Adrenal gland (tissue), 5 donors: ENCODE measurements at regions not wholly inside any gene's neighbourhood (a gene's known extent, or its start where the extent isn't known, plus 50 kb on each side); places are given as distances from the start of the nearest gene placed in this dataset.
A peak's percentile ranks its signal among the peaks of the same experiment; 100 is the strongest.

Experiments used
- POLR2A ChIP-seq, 2 donors: fragments of 450-650 bp; IDR thresholded peaks; one replicate each; pipeline ENCODE4 v1.6.1; 2017; ENCODE audit warnings: antibody characterized with exemption in 2 of 2, mild to moderate bottlenecking in 2 of 2, moderate library complexity in 1 of 2
- TF ChIP-seq, protein P1 (sequence below), 6 experiments: fragments of 450-650 bp in 4 of 6; fragments of 200-600 bp in 2 of 6; sonication (generic) in 1 of 6; IDR thresholded peaks; 1 replicate in 5 of 6; 2 replicates in 1 of 6; pipeline versions ENCODE4 v1.5.1 to v1.8.0; 2016 to 2021; ENCODE audit warnings: antibody characterized with exemption in 6 of 6, mild to moderate bottlenecking in 2 of 6, moderate library complexity in 1 of 6
- donor health status: DM: no; HTN: no; CAD: no.

DNA sequence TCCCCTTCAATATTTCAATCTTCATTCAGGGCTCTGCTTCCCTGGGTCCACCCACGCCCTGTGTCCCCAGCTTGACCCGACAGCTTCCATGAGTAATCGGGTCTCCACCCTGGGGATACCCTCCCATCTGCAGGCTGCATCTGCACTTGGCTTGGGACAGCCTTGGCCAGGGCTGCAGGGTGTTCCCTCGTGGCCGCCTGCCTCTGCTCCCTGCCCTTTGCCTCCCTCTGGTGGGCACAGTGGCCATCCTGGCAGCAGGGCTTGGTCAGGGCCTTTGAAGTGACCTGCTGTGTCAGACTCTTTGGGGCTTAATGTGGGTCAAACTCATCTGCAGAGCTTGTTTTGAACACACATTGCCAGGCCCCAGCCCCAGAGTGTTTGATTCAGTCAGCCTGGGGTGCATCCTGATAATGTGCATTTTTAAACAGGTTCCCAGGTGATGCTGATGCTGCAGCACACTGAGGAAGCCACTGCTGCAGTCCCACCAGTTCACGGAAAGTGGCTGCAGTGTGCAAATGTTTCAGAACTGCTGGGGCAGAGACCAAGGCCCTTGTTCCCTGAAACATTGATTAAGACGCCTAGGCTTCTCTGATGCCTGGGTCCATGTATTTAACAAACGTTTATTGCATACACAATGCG, 80.7 kb upstream of the SEC61G start:
- no peak for TF ChIP-seq POLR2A (IDR thresholded peaks at IDR 0.05)
- TF ChIP-seq, protein P1, sequence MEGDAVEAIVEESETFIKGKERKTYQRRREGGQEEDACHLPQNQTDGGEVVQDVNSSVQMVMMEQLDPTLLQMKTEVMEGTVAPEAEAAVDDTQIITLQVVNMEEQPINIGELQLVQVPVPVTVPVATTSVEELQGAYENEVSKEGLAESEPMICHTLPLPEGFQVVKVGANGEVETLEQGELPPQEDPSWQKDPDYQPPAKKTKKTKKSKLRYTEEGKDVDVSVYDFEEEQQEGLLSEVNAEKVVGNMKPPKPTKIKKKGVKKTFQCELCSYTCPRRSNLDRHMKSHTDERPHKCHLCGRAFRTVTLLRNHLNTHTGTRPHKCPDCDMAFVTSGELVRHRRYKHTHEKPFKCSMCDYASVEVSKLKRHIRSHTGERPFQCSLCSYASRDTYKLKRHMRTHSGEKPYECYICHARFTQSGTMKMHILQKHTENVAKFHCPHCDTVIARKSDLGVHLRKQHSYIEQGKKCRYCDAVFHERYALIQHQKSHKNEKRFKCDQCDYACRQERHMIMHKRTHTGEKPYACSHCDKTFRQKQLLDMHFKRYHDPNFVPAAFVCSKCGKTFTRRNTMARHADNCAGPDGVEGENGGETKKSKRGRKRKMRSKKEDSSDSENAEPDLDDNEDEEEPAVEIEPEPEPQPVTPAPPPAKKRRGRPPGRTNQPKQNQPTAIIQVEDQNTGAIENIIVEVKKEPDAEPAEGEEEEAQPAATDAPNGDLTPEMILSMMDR (IDR thresholded peaks at IDR 0.05), result peak; percentile 25 to 67 (median 58)
